Activated CD4-positive, alpha-beta T cell treated with anti-CD3 and anti-CD28 coated beads, Interleukin-2, amount 50 U/mL, for 24 hours (primary cell): ENCODE measurements at regions not wholly inside any gene's neighbourhood (a gene's known extent, or its start where the extent isn't known, plus 50 kb on each side); places are given as distances from the start of the nearest gene placed in this dataset.

Source experiments
- DNase-seq, 2 donors: peaks; one replicate each; pipeline ENCODE4 v3.0.0-alpha.2; 2020; ENCODE audit warnings: low read depth in 1 of 2, low spot score in 1 of 2

GRCh38 chr21:41074396-41075184 lies 93.4 kb upstream of the BACE2 start:
- DNase-seq, result no peak

- DNase-seq, result no peak
Measured at GRCh38 chr21:41075656-41076055, 92.3 kb upstream of the BACE2 start.

GRCh38 chr21:41076064-41076463 lies 91.9 kb upstream of the BACE2 start:
- DNase-seq, result no peak

GRCh38 chr21:41079159-41079558 lies 88.8 kb upstream of the BACE2 start:
- no peak for DNase-seq

- DNase-seq, result no peak
Measured at GRCh38 chr21:41080485-41081121, 87.4 kb upstream of the BACE2 start.

- DNase-seq, result no peak
Measured at GRCh38 chr21:41086569-41086968, 81.4 kb upstream of the BACE2 start.

GRCh38 chr21:41090981-41091380 lies 77.0 kb upstream of the BACE2 start:
- no peak for DNase-seq

- DNase-seq, result no peak
Measured at GRCh38 chr21:41091616-41092015, 76.3 kb upstream of the BACE2 start.

- no peak for DNase-seq
Measured at GRCh38 chr21:41092312-41092711, 75.6 kb upstream of the BACE2 start.

- no peak for DNase-seq
Measured at GRCh38 chr21:41095983-41096382, 72.0 kb upstream of the BACE2 start.

GRCh38 chr21:41098076-41098475 lies 69.9 kb upstream of the BACE2 start:
- no peak for DNase-seq

- no peak for DNase-seq
Measured at GRCh38 chr21:41098481-41099042, 69.4 kb upstream of the BACE2 start.

- DNase-seq, result no peak
Measured at GRCh38 chr21:41100826-41101550, 67.0 kb upstream of the BACE2 start.

GRCh38 chr21:41102281-41102680 lies 65.7 kb upstream of the BACE2 start:
- no peak for DNase-seq

- no peak for DNase-seq
Measured at GRCh38 chr21:41107602-41108001, 60.4 kb upstream of the BACE2 start.

GRCh38 chr21:41108668-41109585 lies 59.0 kb upstream of the BACE2 start:
- no peak for DNase-seq

GRCh38 chr21:41110161-41110560 lies 57.8 kb upstream of the BACE2 start:
- DNase-seq, result no peak

- no peak for DNase-seq
Measured at GRCh38 chr21:41110664-41111063, 57.3 kb upstream of the BACE2 start.

- DNase-seq, result no peak
Measured at GRCh38 chr21:41111681-41112080, 56.3 kb upstream of the BACE2 start.

- DNase-seq, result no peak
Measured at GRCh38 chr21:41112740-41113692, 54.9 kb upstream of the BACE2 start.
